ENCODE measurements at regions not wholly inside any gene's neighbourhood (a gene's known extent, or its start where the extent isn't known, plus 50 kb on each side); places are given as distances from the start of the nearest gene placed in this dataset.
"Not testable (repeated sequence)": the region's sequence is repeated elsewhere in the genome, so short reads cannot be mapped to it uniquely, and the experiment has no call there.

DNA sequence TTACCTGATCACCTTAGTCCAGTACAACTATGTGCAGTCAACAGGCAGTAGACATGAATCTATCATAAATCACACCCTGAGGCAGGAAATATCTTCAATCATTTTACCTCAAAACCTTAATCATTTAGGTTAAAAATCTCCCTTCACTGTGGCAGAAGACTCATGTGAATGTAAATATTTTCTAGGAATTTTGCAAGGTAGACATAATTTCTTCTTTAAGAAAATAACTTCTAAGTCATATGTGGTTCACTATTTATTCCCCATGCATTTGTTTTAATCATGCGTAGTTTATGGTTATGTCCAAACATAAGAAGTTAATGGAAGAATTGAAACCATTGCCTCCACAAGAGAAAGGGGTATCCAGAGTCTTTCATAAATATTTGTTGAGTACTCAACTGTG lies 97.0 kb downstream of the HMHB1 start:
- DNase-seq (ENCODE audit: low read depth, low spot score): no peak

DNA sequence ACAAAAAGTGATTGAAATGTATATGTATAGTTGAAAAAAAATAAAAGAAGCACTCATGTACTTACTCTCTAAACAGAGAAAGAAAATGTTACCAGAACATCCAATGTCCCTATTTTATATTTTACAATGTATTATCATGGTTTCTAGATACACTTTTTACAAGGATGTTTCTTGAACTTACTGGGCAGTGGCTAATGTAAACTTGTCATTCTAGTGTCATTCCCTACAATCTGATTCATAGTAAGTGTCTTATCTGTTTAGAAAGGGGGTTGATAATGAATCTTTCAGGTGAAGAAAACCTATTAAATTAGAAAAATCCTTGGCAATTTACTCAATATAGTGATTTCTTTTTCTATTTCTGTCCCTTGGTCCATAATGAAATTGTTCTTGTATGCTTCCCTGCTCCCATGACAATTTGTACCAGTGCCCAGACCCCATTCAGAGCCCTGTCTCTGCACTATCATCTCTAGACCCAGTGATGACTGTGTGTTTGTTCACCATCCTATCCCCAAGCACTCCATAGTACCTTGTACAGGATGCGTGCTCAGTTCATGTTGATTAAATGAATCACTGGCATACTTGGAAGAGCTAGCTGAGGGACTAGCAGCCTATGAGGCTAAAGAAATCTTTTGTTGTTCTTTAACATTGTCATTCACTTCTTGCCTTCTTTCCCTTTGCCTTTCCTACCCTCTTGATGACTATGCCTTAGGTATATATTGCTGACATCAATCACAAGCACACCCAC lies 101.2 kb downstream of the HMHB1 start:
- DNase-seq (ENCODE audit: low read depth, low spot score): no peak

DNA sequence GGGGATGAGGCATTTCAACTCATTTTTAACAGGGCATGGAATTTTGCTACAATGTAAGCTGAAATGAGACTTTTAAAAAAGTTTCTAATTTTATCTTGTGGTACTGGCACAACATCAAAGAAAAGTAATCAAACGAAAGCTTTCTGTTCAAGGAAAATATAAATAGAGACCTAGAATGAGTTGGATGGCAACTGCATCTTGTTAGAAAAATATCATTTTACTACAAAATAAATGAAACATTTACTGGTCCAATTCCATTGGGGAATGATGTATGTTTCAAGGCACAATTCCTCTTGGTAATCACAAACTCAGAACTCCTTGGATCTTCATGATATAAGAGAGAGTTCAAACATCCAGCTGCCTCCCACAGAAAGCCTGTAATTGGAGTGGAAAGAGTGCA lies 102.8 kb downstream of the HMHB1 start:
- no peak for DNase-seq (ENCODE audit: low read depth, low spot score)

DNA sequence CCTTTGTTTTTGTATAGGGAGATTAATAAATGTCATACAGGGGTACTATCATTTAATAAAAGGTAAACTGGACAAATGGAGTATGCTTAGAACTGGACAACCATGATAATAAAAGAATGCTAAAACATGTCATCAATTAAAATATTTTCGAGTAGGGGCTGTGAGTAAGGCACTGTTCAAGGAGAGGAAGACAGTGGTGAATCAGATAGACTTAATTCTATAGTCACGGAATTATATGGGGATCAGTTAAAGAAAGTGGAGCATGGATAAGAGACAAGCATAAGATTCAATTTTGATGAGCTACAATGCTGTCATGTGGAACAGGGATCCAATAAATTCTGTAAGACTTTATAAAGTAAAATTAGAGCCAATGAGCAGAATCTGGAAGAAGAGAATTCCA lies 104.5 kb downstream of the HMHB1 start:
- DNase-seq (ENCODE audit: low read depth, low spot score): no peak

DNA sequence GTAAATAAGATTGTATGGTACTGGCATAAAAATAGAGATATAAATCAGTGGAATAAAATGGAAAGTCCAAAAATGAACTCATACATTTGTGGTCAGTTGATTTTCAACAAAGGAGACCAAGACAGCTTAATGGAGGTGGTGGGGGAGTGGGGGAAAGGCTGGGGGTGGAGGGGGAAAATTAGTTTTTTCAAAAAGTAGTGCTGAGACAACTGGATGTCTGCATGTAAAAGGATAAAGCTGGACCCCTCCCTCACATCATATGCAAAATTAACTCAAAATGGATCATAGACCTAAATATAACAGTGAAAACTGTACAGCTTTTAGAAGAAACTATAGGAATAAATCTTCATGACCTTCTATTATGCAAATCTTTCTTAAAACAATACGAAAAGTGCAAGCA lies 107.0 kb downstream of the HMHB1 start:
- DNase-seq (ENCODE audit: low read depth, low spot score): no peak

DNA sequence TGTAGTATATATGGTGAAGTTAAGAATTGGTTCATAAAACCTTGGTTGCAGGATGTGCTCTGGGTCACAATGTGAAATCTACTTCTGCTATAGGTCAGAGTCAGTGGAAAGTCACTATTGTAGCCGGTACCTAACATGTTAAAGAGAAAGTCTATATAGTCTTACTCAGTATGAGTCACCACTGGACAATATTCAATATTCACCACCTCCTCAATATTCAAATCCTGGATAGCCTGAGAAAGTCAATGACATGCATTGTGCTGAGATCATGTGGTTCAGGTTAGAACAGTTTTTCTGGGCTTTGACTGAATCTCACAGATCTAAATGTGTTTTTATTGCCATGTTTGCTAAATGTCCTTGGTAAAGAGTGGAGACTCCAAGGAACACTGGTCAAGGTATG lies 108.8 kb downstream of the HMHB1 start:
- no peak for DNase-seq (ENCODE audit: low read depth, low spot score)

DNA sequence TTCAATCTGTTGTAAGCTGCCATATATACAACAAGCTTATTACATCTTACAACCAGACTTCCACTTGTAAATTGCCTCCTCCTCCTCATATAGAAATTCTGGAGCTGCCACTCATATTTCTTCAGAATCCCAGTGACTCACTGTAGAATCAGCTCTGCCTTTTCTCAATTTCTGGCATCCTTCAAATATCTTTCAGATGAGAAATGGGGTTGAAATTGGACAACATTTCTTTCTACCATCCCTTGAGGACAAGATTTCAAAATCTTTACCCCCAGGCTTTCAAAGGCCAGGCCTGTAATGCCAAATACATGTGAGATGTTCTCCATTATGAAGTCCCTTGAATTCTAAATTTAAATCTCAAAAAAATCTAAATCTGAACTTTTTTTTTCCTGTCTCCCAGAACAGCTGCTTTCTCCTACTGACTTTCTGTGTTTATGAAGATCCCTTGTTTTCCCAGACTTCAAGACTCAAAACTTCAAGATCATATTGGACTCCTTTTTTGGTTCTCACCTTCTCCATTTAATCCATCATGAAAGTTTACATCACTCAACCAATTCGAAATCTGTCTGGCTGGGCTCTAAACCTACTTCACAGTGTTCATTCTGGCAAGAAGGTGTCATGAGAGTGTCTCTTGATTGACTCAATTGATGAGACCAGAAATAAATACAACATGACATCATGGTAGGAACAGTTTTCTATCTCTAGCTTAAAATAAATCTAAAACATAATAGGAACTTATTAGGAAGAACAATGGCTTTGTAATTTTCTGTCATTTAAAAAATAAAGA lies 109.8 kb downstream of the HMHB1 start:
- no peak for DNase-seq (ENCODE audit: low read depth, low spot score)

DNA sequence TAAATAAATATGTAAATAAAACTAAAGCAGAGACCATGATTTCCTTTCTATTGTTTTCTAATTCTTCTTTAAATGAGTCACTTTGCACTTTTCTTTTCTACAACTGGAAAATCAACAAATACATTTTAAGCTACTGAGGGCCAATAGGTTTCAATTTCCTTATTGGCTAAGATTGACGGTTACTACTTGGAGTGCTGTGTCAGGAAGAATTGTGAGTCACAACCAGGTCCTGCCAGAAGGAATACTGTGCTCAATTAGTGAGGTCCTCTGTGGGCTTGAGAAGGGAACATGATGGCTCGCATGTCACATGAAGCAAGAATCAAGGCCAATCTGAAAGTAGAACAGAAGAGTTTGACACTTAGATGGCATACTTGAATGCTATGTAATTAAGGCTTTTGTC lies 110.8 kb downstream of the HMHB1 start:
- DNase-seq (ENCODE audit: low read depth, low spot score): no peak

DNA sequence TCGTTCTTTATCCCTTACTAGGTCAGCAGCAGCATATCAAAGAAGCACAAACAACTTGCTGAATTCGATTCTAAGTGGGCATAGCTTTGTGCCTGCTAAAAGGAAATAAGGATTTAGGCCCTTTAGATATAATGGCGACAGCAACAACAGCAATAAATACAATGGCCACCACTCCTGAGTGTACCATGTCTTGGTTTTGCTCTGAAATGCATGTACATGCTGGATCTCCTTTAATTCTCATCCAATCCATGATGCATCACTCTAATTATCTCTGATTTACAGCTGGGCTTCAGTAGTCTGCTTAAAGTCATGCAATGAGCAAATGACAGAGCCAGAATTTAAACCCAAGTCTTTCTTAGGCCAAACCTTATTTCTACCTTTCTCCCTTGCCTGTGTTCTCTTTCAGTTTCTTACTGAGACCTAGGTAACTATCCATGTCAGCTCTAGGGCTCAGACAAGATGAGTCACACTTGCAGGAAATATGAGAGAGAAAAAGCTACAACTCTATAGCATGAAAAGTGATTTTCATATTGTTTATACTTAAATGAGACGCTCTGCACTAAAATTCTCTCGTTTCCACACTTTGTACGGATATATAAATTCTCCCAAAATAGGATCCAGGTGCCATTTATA lies 111.8 kb downstream of the HMHB1 start:
- DNase-seq (ENCODE audit: low read depth, low spot score): peak; percentile 8

DNA sequence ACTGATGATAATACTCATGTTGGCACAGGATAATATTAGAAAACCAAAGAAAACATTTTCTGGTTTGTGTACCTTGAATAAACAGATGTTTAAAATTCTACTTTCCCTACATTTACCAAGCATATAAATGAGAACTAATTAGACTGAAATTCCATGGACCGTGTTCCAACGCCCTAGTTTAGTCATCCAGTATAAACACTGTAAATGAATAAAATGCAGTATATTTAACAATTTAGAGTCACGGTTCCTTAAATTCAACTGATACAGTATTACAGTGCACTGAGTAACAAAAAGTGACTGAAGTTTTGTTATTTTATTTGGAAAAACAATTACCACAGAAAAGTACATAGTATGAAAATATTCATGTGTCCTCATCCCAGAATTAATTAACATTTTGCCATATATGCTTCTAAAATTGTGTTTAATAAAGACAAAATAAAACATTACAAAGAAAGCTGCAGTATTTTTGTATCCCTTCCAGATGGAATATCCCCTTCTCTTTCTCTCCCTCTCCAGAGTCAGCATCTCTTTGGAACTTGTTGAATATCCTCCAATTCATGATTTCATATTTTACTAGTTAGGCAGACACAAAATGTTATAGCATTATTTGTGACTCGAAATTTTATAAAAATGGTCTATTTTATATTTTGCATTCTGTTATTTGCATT lies 112.5 kb downstream of the HMHB1 start:
- no peak for DNase-seq (ENCODE audit: low read depth, low spot score)

DNA sequence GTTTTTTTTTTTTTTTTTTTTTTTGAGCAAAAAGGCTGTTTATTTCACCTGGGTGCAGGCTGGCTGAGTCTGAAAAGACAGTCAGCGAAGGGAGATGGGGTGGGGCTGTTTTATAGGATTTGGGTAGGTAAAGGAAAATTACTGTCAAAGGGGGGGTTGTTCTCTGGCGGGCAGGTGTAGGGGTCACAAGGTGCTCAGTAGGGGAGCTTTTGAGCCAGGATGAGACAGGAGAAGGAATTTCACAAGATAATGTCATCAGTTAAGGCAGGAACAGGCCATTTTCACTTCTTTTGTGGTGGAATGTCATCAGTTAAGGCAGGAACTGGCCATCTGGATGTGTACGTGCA lies 113.0 kb downstream of the HMHB1 start:
- DNase-seq (ENCODE audit: low read depth, low spot score): not testable (repeated sequence)

DNA sequence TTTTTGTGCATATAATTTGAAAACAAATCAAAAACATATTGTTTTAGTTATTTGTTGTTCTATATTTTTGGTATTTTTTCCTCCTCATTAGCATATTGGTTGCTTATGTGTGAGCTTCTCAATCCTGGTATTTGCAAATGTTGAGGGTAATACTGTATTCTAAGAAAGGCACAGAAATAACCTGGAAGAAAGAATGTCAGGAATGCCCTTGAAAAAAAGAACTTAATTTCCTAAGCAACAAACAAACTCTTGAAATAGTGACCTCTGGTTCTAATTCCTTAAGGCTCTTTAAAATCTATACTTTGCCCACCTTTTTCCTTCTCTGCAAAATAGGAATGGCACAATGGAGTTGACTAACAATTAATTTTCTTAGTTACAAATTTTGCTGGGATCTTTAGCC lies 117.5 kb downstream of the HMHB1 start:
- no peak for DNase-seq (ENCODE audit: low read depth, low spot score)

DNA sequence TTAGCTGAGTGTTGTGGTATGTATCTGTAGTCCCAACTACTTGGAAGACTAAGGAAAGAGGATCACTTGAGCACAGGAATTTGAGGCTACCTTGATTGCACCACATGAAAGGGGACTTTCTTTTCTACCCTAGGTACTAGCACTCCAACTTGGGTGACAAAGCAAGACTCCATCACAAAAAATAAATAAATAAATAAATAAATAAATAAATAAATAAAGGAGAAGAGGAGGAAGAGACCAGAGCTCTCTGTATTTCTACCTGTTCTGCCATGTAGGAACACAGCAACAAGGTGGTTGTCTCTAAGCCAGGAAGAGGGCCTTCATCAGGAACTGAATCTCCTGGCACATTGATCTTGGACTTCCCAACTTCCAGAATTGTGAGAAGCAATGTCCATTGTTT lies 118.6 kb downstream of the HMHB1 start:
- no peak for DNase-seq (ENCODE audit: low read depth, low spot score)

DNA sequence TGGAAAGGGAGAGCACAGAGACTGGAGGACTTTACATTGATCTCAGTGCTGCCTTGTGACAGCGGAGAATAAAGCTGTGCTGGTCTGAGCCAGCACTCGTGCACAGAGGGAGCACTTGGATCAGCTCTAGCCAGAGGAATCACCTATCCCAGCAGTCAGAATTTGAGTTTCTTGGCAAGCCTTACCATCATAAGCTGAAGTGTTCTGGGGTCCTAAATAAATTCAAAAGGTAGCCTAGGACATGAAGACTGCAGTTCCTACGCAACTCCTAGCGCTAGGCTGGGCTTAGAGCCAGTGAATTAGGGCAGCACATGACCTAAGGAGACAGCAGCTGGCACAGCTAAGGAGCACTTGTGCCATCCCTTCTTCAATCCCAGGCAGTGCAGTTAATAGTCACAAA lies 119.5 kb downstream of the HMHB1 start:
- no peak for DNase-seq (ENCODE audit: low read depth, low spot score)

DNA sequence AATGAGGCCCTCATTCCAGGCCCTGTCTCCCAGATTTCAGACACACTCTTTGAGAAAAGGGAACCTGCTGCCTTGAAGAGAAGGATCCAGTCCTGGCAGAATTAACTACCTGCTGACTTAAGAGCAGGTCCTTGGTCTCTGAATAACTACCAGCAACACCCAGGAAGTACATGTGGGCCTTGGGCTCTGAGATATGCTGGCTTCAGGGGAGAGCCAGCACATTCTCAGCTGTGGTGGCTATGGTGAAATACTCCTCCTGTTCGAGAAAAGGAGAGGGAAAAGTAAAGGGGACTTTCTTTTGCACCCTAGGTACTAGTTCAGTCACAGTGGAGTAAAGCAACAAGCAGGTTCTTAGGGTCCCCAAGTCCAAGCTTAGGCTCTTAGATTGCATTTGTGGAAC lies 120.0 kb downstream of the HMHB1 start:
- no peak for DNase-seq (ENCODE audit: low read depth, low spot score)

DNA sequence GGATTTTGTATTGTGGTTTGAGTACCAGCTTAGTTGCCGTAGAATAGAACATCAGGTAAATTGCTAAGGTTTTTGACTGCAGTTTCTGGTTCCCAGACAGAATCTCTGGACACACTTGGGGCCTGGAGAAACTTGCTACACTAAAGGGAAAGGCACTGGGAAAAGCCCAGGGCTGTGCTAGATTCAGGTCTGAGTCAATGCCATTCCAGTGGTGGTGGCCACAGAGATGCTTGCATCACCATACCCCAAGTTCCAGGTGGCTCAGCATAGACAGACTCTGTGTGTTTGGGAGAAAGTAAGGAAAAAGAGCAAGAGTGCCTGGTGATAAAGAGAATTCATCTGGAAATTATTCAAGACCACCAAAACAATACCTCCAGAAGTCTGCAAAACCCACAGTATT lies 120.6 kb downstream of the HMHB1 start:
- DNase-seq (ENCODE audit: low read depth, low spot score): no peak

DNA sequence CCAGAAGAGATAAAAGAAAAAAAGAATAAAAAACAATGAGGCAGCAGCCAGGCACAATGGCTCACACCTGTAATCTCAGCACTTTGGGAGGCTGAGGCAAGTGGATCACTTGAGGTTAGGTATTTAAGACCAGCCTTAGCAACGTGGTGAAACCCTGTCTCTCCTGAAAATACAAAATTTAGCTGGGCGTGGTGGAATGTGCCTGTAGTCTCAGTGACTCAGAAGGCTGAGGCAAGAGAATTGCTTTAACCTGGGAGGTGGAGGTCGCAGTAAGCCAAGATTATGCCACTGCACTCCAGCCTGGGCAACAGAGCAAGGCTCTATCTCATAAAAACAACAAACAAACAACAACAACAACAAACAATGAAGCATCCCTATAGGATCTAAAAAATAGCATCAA lies 121.5 kb downstream of the HMHB1 start:
- no peak for DNase-seq (ENCODE audit: low read depth, low spot score)

DNA sequence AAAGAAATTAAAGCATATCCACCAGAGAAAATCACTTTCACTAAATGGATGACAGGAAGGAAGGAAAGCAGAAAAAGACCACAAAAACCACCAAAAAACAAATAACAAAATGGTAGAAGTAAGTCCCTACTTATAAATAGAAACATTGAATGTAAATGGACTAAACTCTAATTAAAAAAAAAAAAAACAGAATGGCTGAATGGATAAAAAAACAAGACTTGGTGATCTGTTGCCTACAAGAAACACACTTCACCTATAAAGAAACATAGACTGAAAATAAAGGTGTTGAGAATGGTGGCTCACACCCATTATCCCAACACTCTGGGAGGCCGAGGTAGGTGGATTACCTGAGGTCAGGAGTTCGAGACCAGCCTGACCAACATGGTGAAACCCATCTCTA lies 122.9 kb downstream of the HMHB1 start:
- no peak for DNase-seq (ENCODE audit: low read depth, low spot score)

DNA sequence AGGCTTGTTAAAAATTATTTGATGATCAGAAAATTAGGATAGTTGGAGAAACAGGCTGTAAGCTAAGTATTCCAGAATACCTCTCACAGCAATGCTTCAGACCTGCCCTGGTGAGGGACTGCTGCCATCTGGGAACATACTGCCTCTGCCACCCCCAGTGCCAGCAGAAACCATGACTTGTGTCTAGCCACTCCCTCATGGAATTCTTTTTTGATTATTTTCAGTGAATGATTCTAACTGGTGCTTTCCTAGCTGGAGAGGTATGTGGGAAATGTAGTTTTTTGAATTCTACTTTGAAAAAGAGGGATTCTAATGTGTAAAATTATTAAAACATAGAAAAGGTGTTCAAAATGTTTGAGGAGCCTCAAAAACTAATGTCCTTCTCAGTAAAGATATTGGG lies 126.3 kb downstream of the HMHB1 start:
- no peak for DNase-seq (ENCODE audit: low read depth, low spot score)

DNA sequence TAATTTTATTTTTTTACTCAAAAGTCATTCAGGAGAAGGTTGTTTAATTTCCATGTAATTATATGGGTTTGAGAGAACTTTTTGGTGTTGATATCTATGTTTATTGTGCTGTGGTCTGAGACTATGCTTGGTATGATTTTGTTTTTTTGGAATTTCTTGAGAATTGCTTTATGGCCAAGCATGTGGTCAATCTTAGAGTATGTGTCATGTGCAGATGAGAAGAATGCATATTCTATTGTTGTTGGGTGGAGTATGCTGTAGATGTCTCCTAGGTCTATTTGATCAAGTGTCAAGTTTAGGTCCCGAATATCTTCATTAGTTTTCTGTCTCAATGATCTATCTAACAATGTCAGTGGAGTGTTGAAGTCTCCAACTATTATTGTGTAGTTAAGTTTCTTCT lies 134.9 kb downstream of the HMHB1 start:
- no peak for DNase-seq (ENCODE audit: low read depth, low spot score)

DNA sequence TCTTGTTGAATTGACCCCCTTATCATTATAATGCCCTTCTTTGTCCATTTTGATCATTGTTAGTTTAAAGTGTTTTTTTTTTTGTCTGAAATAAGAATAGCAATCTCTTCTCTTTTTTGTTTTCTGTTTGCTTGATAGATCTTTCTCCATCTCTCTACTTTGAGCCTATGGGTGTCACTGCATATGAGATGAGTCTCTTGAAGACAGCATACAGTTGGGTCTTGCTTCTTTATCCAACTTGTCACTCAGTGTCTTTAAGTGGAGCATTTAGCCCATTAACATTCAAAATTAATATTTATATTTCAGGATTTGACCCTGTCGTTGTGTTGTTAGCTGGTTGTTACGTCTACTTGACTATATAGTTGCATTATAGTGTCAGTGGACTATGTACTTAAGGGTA lies 135.4 kb downstream of the HMHB1 start:
- no peak for DNase-seq (ENCODE audit: low read depth, low spot score)

DNA sequence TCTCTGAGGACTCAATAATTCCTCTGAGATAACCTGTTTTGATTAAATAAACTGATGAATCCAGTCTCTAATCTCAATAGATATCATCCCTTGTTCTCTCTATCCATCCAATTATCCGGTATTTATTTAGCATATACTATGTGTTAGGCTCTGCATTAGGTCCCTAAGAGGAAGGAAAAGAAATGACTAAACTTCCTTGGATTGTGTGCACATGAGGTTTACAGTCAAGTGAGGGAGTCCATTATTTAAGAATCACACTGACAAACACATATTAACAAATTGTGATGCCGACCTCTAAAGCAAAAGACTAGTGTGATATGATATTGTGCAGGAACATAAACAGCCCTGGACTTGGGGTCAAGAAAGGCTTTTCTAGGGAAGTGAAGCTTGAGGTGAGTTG lies 140.8 kb downstream of the HMHB1 start:
- no peak for DNase-seq (ENCODE audit: low read depth, low spot score)

DNA sequence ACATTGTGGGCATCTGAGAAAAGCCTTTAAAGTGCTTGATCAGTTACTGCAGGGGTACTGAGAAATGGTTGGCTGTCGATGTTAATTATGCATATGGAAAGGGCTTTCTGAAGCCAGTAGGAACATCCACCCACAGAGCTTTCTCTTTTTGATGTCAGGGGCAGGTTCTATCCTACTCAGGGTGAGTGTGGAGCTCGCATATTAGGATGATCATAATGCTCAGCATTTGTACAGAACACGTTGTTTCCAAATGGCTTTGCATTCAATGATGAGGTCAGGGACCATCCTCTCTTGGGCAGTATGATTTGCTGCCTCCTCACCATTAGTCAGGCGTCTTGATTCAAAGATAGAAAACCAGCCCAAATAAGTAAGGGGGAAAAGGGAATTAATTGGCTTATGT lies 141.9 kb downstream of the HMHB1 start:
- DNase-seq (ENCODE audit: low read depth, low spot score): no peak
